Peyer's patch (tissue), 4 donors: ENCODE measurements at regions not wholly inside any gene's neighbourhood (a gene's known extent, or its start where the extent isn't known, plus 50 kb on each side); places are given as distances from the start of the nearest gene placed in this dataset.

Experiments used
- POLR2A ChIP-seq, 2 donors: fragments of 450-650 bp; IDR thresholded peaks; one replicate each; pipeline ENCODE4 v1.5.1; 2017; ENCODE audit warnings: antibody characterized with exemption in 2 of 2, mild to moderate bottlenecking in 2 of 2, moderate library complexity in 2 of 2
- TF ChIP-seq, protein P1 (sequence below), 6 experiments: fragments of 450-650 bp in 4 of 6; fragments of 200-600 bp in 2 of 6; sonication (generic) in 1 of 6; IDR thresholded peaks; one replicate each; pipeline ENCODE4 v1.5.1; 2017 to 2019; ENCODE audit warnings: antibody characterized with exemption in 6 of 6, mild to moderate bottlenecking in 3 of 6, moderate library complexity in 1 of 6

GRCh38 chr16:86708431-86708830, 130.1 kb downstream of the FOXL1 start:
- TF ChIP-seq, protein P1, sequence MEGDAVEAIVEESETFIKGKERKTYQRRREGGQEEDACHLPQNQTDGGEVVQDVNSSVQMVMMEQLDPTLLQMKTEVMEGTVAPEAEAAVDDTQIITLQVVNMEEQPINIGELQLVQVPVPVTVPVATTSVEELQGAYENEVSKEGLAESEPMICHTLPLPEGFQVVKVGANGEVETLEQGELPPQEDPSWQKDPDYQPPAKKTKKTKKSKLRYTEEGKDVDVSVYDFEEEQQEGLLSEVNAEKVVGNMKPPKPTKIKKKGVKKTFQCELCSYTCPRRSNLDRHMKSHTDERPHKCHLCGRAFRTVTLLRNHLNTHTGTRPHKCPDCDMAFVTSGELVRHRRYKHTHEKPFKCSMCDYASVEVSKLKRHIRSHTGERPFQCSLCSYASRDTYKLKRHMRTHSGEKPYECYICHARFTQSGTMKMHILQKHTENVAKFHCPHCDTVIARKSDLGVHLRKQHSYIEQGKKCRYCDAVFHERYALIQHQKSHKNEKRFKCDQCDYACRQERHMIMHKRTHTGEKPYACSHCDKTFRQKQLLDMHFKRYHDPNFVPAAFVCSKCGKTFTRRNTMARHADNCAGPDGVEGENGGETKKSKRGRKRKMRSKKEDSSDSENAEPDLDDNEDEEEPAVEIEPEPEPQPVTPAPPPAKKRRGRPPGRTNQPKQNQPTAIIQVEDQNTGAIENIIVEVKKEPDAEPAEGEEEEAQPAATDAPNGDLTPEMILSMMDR (IDR thresholded peaks at IDR 0.05): no peak
- no peak for TF ChIP-seq POLR2A (IDR thresholded peaks at IDR 0.05)
